SU-DHL-6 (cell line): ENCODE measurements at regions not wholly inside any gene's neighbourhood (a gene's known extent, or its start where the extent isn't known, plus 50 kb on each side); places are given as distances from the start of the nearest gene placed in this dataset.

Source experiments
- H2AFZ ChIP-seq: fragments of 200-600 bp; sonication (generic); 2 replicates; pipeline ENCODE4 v1.6.1; 2014; ENCODE audit warnings: low read depth, mild to moderate bottlenecking, moderate library complexity, mixed read lengths, antibody characterized with exemption, low read length; ENCODE audit not compliant: severe bottlenecking
- H3F3A ChIP-seq: fragments of 200-600 bp; shearing (Covaris generic); 2 replicates; pipeline ENCODE4 v1.6.0; 2016; ENCODE audit warnings: antibody characterized with exemption, mild to moderate bottlenecking; ENCODE audit not compliant: insufficient read depth
- H3K27ac ChIP-seq: fragments of 200-600 bp; sonication (generic); 2 replicates; pipeline ENCODE4 v1.5.1; 2016; ENCODE audit warnings: low read depth, mild to moderate bottlenecking, low read length, moderate library complexity, mixed read lengths
- H3K27me3 ChIP-seq: fragments of 200-600 bp; sonication (generic), shearing (Covaris generic); 2 replicates; pipeline ENCODE4 v1.6.0; 2014; ENCODE audit warnings: mild to moderate bottlenecking, low read length
- H3K36me3 ChIP-seq: fragments of 200-600 bp; sonication (generic); 2 replicates; pipeline ENCODE4 v1.6.1; 2014; ENCODE audit warnings: mild to moderate bottlenecking, low read length, mixed read lengths
- H3K4me2 ChIP-seq: fragments of 300-600, 200-600 bp; shearing (Covaris generic), sonication (generic); 2 replicates; pipeline ENCODE4 v1.6.0; 2014; ENCODE audit warnings: low read length, low read depth, mild to moderate bottlenecking; ENCODE audit not compliant: poor library complexity, severe bottlenecking
- H3K4me3 ChIP-seq: fragments of 200-600 bp; sonication (generic); 2 replicates; pipeline ENCODE4 v1.5.1; 2014; ENCODE audit warnings: antibody characterized with exemption, low read length, mild to moderate bottlenecking, mixed read lengths; ENCODE audit not compliant: insufficient read depth, poor library complexity, severe bottlenecking
- H3K79me2 ChIP-seq: fragments of 200-600 bp; sonication (generic); 2 replicates; pipeline ENCODE4 v1.6.1; 2014; ENCODE audit warnings: mild to moderate bottlenecking, low read length, moderate library complexity; ENCODE audit not compliant: insufficient read depth
- H3K9ac ChIP-seq: fragments of 200-600 bp; sonication (generic); 2 replicates; pipeline ENCODE4 v1.7.0; 2014; ENCODE audit warnings: mild to moderate bottlenecking, low read length
- H3K9me2 ChIP-seq: fragments of 200-600 bp; sonication (generic); replicated peaks from 2 replicates; pipeline ENCODE4 v1.6.1; 2014; ENCODE audit warnings: low read length; ENCODE audit not compliant: insufficient read depth
- H3K9me3 ChIP-seq: fragments of 200-600 bp; sonication (generic); 2 replicates; pipeline ENCODE4 v1.6.1; 2014; ENCODE audit warnings: low read length, mixed read lengths; ENCODE audit not compliant: insufficient read depth
- H4K20me1 ChIP-seq: fragments of 200-600 bp; sonication (generic); 2 replicates; pipeline ENCODE4 v1.6.1; 2014; ENCODE audit warnings: low read depth, mild to moderate bottlenecking, antibody characterized with exemption, low read length, moderate library complexity, mixed read lengths
- CTCF ChIP-seq: fragments of 200-600 bp; sonication (generic); IDR thresholded peaks from one replicate; pipeline ENCODE4 v1.5.1; 2017; ENCODE audit warnings: antibody characterized with exemption, mild to moderate bottlenecking, low read length, moderate library complexity; ENCODE audit not compliant: insufficient read depth, poor library complexity, severe bottlenecking
- EZH2phosphoT487 ChIP-seq: fragments of 200-600 bp; sonication (generic), shearing (Covaris generic); conservative IDR thresholded peaks from 2 replicates; pipeline ENCODE4 v1.6.1; 2018; ENCODE audit warnings: mild to moderate bottlenecking, antibody characterized with exemption, low read length, moderate library complexity, mixed read lengths

GRCh38 chr6:3579652-3580175 is 122.9 kb upstream of the SLC22A23 start:
- Histone ChIP-seq H3K27ac (no peak overlapping the region), H4K20me1 (no peaks in the 10 kb centered on the region), H3K27me3 (no peaks in the 10 kb centered on the region; the same call in 1 of the 2 replicates), H3K36me3 (no peaks in the 10 kb centered on the region), H3K9me3 (no peaks in the 10 kb centered on the region), H3F3A (no peaks in the 10 kb centered on the region), H3K4me3 (no peak overlapping the region), H3K79me2 (no peaks in the 10 kb centered on the region), H3K9me2 (no peaks in the 10 kb centered on the region), H3K4me2 (no peak overlapping the region), H3K9ac (no peak overlapping the region), H2AFZ (no peak overlapping the region)
- TF ChIP-seq CTCF, result no peak
- TF ChIP-seq EZH2phosphoT487, result no peak

- H3K9me3 ChIP-seq, result no peaks in the 10 kb centered on the region
- no peak overlapping the region for H3K4me2 ChIP-seq
- no peaks in the 10 kb centered on the region for H3K36me3 ChIP-seq
- H3F3A ChIP-seq, result no peaks in the 10 kb centered on the region
- H3K79me2 ChIP-seq, result no peaks in the 10 kb centered on the region
- no peak overlapping the region for H3K9ac ChIP-seq
- no peak for TF ChIP-seq EZH2phosphoT487
- no peak for TF ChIP-seq CTCF
- no peak overlapping the region for H3K4me3 ChIP-seq
- no peaks in the 10 kb centered on the region for H4K20me1 ChIP-seq
- H3K27me3 ChIP-seq, result no peaks in the 10 kb centered on the region; the same call in 1 of the 2 replicates
- H3K27ac ChIP-seq, result no peak overlapping the region
- no peak overlapping the region for H2AFZ ChIP-seq
- no peaks in the 10 kb centered on the region for H3K9me2 ChIP-seq
Observed at GRCh38 chr6:3578981-3579380, 122.1 kb upstream of the SLC22A23 start.

- no peaks in the 10 kb centered on the region for H3K9me2 ChIP-seq
- TF ChIP-seq EZH2phosphoT487, result no peak
- TF ChIP-seq CTCF, result no peak
- H3K4me2 ChIP-seq, result no peak overlapping the region
- H3K9me3 ChIP-seq, result no peaks in the 10 kb centered on the region
- no peaks in the 10 kb centered on the region for H3K36me3 ChIP-seq
- H3K27me3 ChIP-seq, result no peaks in the 10 kb centered on the region
- H3K4me3 ChIP-seq, result no peak overlapping the region
- H3K79me2 ChIP-seq, result no peaks in the 10 kb centered on the region
- no peak overlapping the region for H3K27ac ChIP-seq
- H3K9ac ChIP-seq, result no peak overlapping the region
- H2AFZ ChIP-seq, result no peak overlapping the region
- no peaks in the 10 kb centered on the region for H3F3A ChIP-seq
- no peaks in the 10 kb centered on the region for H4K20me1 ChIP-seq
Observed at GRCh38 chr6:3577517-3577916, 120.7 kb upstream of the SLC22A23 start.

- H4K20me1 ChIP-seq, result no peaks in the 10 kb centered on the region
- no peaks in the 10 kb centered on the region for H3K27me3 ChIP-seq
- H2AFZ ChIP-seq, result no peak overlapping the region
- H3K27ac ChIP-seq, result no peak overlapping the region
- no peak for TF ChIP-seq CTCF
- TF ChIP-seq EZH2phosphoT487, result no peak
- no peak overlapping the region for H3K4me2 ChIP-seq
- no peak overlapping the region for H3K4me3 ChIP-seq
- no peaks in the 10 kb centered on the region for H3F3A ChIP-seq
- H3K79me2 ChIP-seq, result no peaks in the 10 kb centered on the region
- H3K36me3 ChIP-seq, result no peaks in the 10 kb centered on the region
- no peak overlapping the region for H3K9ac ChIP-seq
- no peaks in the 10 kb centered on the region for H3K9me3 ChIP-seq
- no peaks in the 10 kb centered on the region for H3K9me2 ChIP-seq
Observed at GRCh38 chr6:3575701-3576100, 118.9 kb upstream of the SLC22A23 start.
